ENCODE measurements at regions not wholly inside any gene's neighbourhood (a gene's known extent, or its start where the extent isn't known, plus 50 kb on each side); places are given as distances from the start of the nearest gene placed in this dataset.
"Not testable (repeated sequence)": the region's sequence is repeated elsewhere in the genome, so short reads cannot be mapped to it uniquely, and the experiment has no call there.

GRCh38 chr4:58818560-58818959 lies 1708.4 kb upstream of the IGFBP7 start:
- TF ChIP-seq, protein P1, sequence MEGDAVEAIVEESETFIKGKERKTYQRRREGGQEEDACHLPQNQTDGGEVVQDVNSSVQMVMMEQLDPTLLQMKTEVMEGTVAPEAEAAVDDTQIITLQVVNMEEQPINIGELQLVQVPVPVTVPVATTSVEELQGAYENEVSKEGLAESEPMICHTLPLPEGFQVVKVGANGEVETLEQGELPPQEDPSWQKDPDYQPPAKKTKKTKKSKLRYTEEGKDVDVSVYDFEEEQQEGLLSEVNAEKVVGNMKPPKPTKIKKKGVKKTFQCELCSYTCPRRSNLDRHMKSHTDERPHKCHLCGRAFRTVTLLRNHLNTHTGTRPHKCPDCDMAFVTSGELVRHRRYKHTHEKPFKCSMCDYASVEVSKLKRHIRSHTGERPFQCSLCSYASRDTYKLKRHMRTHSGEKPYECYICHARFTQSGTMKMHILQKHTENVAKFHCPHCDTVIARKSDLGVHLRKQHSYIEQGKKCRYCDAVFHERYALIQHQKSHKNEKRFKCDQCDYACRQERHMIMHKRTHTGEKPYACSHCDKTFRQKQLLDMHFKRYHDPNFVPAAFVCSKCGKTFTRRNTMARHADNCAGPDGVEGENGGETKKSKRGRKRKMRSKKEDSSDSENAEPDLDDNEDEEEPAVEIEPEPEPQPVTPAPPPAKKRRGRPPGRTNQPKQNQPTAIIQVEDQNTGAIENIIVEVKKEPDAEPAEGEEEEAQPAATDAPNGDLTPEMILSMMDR (IDR thresholded peaks at IDR 0.05; ENCODE audit: poor library complexity, severe bottlenecking), result not testable (repeated sequence)
- TF ChIP-seq EP300 (conservative IDR thresholded peaks at IDR 0.05; ENCODE audit: poor library complexity, severe bottlenecking), result not testable (repeated sequence)
